Panc1 (cell line): ENCODE measurements at regions not wholly inside any gene's neighbourhood (a gene's known extent, or its start where the extent isn't known, plus 50 kb on each side); places are given as distances from the start of the nearest gene placed in this dataset.

Experiments
- ATAC-seq: fragments of 200-7000 bp; cut with Tn5 transposase; 2 replicates; pipeline ENCODE4 v1.9.1; 2020; ENCODE audit warnings: mild to moderate bottlenecking, moderate library complexity
- BruUV-seq: library from RNA; stranded (reverse); fragments of 400-500 nt; replicated peaks from 2 replicates; lab custom pipeline; 2021; lab: Mats Ljungman, UMichigan
- CTCF ChIA-PET: fragments of 300-600 bp; sonication (Branson Sonifier 250); formaldehyde crosslinking; loops from one replicate; lab custom pipeline; 2022; ENCODE audit warnings: antibody characterized with exemption; lab: Charles Lee
- POLR2A ChIA-PET: fragments of 300-600 bp; sonication (Branson Sonifier 250); formaldehyde crosslinking; loops from one replicate; lab custom pipeline; 2022; ENCODE audit warnings: antibody characterized with exemption; lab: Charles Lee
- DNase-seq: peaks from one replicate; pipeline ENCODE4 v3.0.0-alpha.2; 2010; ENCODE audit warnings: low read depth, low spot score
- H3K27ac ChIP-seq: 2 replicates; pipeline ENCODE4 v1.5.1; 2011; ENCODE audit warnings: mild to moderate bottlenecking, low read length, inconsistent platforms
- H3K27me3 ChIP-seq: fragments of 200-500 bp; sonication (Bioruptor generic); 2 replicates; pipeline ENCODE4 v1.6.0; 2014; ENCODE audit warnings: low read length, inconsistent platforms; ENCODE audit not compliant: control insufficient read depth, insufficient read depth
- H3K36me3 ChIP-seq: fragments of 200-500 bp; sonication (Bioruptor generic); 2 replicates; pipeline ENCODE4 v1.5.1; 2014; ENCODE audit warnings: inconsistent platforms, mild to moderate bottlenecking, low read length, moderate library complexity; ENCODE audit not compliant: control insufficient read depth, insufficient read depth
- H3K4me1 ChIP-seq: 2 replicates; pipeline ENCODE4 v1.5.1; 2011; ENCODE audit warnings: inconsistent platforms, mild to moderate bottlenecking, low read length, moderate library complexity; ENCODE audit not compliant: control insufficient read depth, insufficient read depth
- H3K4me3 ChIP-seq, 2 experiments: 2 replicates each; pipeline ENCODE4 v1.5.1; 2011 to 2012; ENCODE audit warnings: low read depth in 2 of 2, low read length in 2 of 2, mild to moderate bottlenecking in 2 of 2, inconsistent platforms in 1 of 2, moderate library complexity in 1 of 2
- H3K9me3 ChIP-seq: fragments of 200-500 bp; sonication (Bioruptor generic); 2 replicates; pipeline ENCODE4 v1.5.1; 2014; ENCODE audit warnings: low read depth, mild to moderate bottlenecking, inconsistent platforms, low read length, moderate library complexity; ENCODE audit not compliant: control insufficient read depth, insufficient read depth
- CTCF ChIP-seq: fragments of 450-650 bp; IDR thresholded peaks from 2 replicates; pipeline ENCODE4 v1.5.1; 2017; ENCODE audit warnings: mild to moderate bottlenecking
- POLR2AphosphoS5 ChIP-seq: IDR thresholded peaks from 2 replicates; pipeline ENCODE4 v1.6.1; 2012; ENCODE audit warnings: mild to moderate bottlenecking, low read depth, low read length, moderate library complexity
- REST ChIP-seq, 2 experiments: IDR thresholded peaks; 2 replicates each; pipeline ENCODE4 v1.6.1; 2011 to 2012; ENCODE audit warnings: low read depth in 2 of 2, control low read depth in 1 of 2, low read length in 1 of 2, mild to moderate bottlenecking in 1 of 2, moderate library complexity in 1 of 2; ENCODE audit not compliant: insufficient read depth in 1 of 2
- SIN3A ChIP-seq: IDR thresholded peaks from 2 replicates; pipeline ENCODE4 v1.6.1; 2012; ENCODE audit warnings: low read depth, mild to moderate bottlenecking, low read length, moderate library complexity, borderline replicate concordance; ENCODE audit not compliant: insufficient read depth
- TCF7L2 ChIP-seq: IDR thresholded peaks from 2 replicates; pipeline ENCODE4 v1.6.1; 2011; ENCODE audit warnings: mild to moderate bottlenecking, low read depth, low read length, inconsistent platforms
- in situ Hi-C: cut with HindIII; loops from 2 replicates; pipeline ENCODE4 v1.10.0; 2016; ENCODE audit warnings: low sequenced_read_pairs, low pct_unique_long_range_greater_than_20kb
- intact Hi-C: fragments of 100-400 bp; cut with micrococcal nuclease; formaldehyde crosslinking; loops from one replicate; pipeline ENCODE4 v1.10.0; 2022; ENCODE audit not compliant: unreplicated experiment

- CTCF ChIA-PET: no interaction called here
- POLR2A ChIA-PET: no interaction called here
- BruUV-seq: no TSS peak
- Histone ChIP-seq H3K27ac (no peak overlapping the region), H3K27me3 (no peaks in the 10 kb centered on the region), H3K4me3 (no peak overlapping the region), H3K36me3 (no peaks in the 10 kb centered on the region), H3K4me1 (no peaks in the 10 kb centered on the region), H3K9me3 (no peaks in the 10 kb centered on the region)
- ATAC-seq (no peak), DNase-seq (no peak)
- intact Hi-C loops (no loop called here), in situ Hi-C loops (no loop called here)
- TF ChIP-seq REST (IDR thresholded peaks at IDR 0.05; ENCODE audit: insufficient read depth in 1 of 2, low read depth in 2 of 2, low read length in 1 of 2) (no peak), CTCF (no peak), SIN3A (no peak), POLR2AphosphoS5 (no peak), TCF7L2 (no peak)
These were observed 84.5 kb downstream of the PLEKHG1 start for GRCh38 chr6:150684161-150684560.

- no peak for TF ChIP-seq SIN3A
- TF ChIP-seq POLR2AphosphoS5: no peak
- no peak for TF ChIP-seq REST (IDR thresholded peaks at IDR 0.05; ENCODE audit: insufficient read depth in 1 of 2, low read depth in 2 of 2, low read length in 1 of 2)
- TF ChIP-seq CTCF: no peak
- no peak for TF ChIP-seq TCF7L2
- CTCF ChIA-PET: no interaction called here
- Histone ChIP-seq H3K9me3 (no peaks in the 10 kb centered on the region), H3K36me3 (no peaks in the 10 kb centered on the region), H3K27me3 (no peaks in the 10 kb centered on the region), H3K4me1 (no peaks in the 10 kb centered on the region), H3K27ac (no peak overlapping the region), H3K4me3 (no peak overlapping the region)
- ATAC-seq (no peak), DNase-seq (no peak)
- BruUV-seq: no TSS peak
- intact Hi-C loops (no loop called here), in situ Hi-C loops (no loop called here)
- POLR2A ChIA-PET: no interaction called here
These were observed 85.2 kb downstream of the PLEKHG1 start for GRCh38 chr6:150684714-150685459.
